ENCODE measurements at regions not wholly inside any gene's neighbourhood (a gene's known extent, or its start where the extent isn't known, plus 50 kb on each side); places are given as distances from the start of the nearest gene placed in this dataset.

DNA sequence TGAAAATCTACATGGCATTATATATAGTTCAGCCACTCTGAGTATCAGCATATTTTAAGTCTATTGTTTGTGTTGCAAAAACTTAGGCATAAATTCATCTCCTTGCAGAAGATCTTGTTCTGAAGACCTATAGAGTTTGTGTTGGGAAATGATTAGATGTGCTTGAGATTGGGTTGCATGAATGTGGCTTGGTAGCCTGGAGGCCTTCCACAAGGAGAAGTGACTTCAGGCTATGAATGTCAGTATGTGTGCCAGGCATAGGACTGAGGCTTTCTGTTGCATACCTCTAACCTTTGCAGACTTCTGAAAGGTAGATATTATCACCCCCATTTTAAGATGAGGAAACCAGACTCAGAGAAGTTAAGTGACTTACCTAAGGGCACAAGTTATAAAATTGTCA, 188.6 kb downstream of the OLFM4 start:
- TF ChIP-seq, protein P1, sequence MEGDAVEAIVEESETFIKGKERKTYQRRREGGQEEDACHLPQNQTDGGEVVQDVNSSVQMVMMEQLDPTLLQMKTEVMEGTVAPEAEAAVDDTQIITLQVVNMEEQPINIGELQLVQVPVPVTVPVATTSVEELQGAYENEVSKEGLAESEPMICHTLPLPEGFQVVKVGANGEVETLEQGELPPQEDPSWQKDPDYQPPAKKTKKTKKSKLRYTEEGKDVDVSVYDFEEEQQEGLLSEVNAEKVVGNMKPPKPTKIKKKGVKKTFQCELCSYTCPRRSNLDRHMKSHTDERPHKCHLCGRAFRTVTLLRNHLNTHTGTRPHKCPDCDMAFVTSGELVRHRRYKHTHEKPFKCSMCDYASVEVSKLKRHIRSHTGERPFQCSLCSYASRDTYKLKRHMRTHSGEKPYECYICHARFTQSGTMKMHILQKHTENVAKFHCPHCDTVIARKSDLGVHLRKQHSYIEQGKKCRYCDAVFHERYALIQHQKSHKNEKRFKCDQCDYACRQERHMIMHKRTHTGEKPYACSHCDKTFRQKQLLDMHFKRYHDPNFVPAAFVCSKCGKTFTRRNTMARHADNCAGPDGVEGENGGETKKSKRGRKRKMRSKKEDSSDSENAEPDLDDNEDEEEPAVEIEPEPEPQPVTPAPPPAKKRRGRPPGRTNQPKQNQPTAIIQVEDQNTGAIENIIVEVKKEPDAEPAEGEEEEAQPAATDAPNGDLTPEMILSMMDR (IDR thresholded peaks at IDR 0.05; ENCODE audit: borderline replicate concordance, extremely low read depth, low read length, poor library complexity, severe bottlenecking): no peak
- TF ChIP-seq EZH2 (IDR thresholded peaks at IDR 0.05; ENCODE audit: borderline replicate concordance, low read depth, low read length, severe bottlenecking): no peak
